LHCN-M2 (cell line): ENCODE measurements at regions not wholly inside any gene's neighbourhood (a gene's known extent, or its start where the extent isn't known, plus 50 kb on each side); places are given as distances from the start of the nearest gene placed in this dataset.
"Not testable (repeated sequence)": the region's sequence is repeated elsewhere in the genome, so short reads cannot be mapped to it uniquely, and the experiment has no call there.

ENCODE experiments used
- DNase-seq: peaks from one replicate; pipeline ENCODE4 v3.0.0-alpha.2; 2012; ENCODE audit warnings: low read depth

DNA sequence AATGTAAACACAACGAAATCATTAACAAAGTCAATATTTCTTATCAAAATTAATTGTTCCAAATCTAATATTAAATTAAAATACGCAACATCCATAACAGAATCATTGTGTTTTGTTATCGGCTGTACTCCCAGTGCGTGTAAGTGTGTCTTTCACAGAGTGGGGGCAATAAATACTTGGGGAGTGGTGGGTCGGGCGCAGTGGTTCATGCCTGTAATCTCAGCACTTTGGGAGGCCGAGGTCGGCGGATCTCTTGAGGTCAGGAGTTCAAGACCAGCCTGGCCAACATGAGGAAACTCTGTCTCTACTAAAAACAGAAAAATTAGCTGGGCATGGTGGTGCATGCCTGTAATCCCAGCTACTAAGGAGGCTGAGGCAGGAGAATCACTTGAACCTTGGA lies 893.6 kb upstream of the SLITRK1 start:
- not testable (repeated sequence) for DNase-seq

DNA sequence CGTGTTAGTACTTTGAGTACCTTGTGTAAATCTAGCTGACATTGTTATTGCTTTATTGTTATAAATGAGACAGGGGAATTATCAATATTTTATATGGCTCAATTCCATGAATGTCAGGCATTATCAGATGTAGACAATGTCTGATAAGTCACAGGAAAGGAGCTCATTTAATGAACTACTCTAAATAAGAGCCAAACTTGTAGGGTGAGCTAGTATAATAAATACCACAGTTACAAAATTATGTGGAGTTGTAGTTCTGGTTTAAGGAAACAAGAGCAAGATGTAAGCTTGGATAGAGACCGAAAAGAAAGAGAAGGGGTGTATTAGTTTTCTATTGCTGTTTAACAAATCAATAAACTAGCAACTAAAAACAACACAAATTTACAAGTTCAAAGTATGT lies 891.8 kb upstream of the SLITRK1 start:
- no peak for DNase-seq

DNA sequence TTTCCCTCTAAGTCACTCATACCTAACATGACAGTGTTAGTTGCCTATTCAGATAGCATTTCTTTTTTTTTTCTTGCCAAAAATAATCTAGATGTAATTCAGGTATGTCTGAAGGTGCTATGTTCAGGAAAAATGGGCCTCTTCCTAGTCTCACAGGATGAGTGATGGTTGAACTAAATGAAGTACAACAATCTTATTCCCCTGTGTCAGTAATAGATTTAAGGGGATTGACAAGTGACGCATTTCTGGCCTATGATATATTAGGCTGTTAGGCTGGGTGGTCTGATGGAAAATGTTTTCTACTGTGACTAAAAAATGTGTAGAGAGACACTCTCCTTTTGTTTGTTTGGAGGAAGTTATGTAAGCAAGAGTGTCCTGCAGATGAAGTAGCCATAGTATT lies 878.7 kb upstream of the SLITRK1 start:
- no peak for DNase-seq

DNA sequence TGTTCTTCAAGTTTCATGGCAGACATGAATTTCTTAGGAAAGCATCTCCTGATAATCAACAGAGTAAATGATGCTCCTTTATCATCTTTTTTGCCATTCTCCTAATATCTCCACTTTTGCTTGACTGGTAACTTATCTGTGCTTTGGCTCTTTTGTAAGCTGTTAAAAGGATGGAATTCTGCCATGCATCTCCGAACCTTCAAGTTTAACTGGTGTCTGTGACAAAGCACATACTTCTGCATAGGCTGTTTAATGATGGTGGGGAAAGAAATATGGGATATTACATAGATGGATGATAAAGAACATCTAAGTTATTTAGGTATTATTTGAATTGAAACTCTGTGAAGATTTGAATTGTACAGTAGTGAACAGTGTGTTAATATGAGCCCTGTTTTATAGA lies 866.9 kb upstream of the SLITRK1 start:
- no peak for DNase-seq

DNA sequence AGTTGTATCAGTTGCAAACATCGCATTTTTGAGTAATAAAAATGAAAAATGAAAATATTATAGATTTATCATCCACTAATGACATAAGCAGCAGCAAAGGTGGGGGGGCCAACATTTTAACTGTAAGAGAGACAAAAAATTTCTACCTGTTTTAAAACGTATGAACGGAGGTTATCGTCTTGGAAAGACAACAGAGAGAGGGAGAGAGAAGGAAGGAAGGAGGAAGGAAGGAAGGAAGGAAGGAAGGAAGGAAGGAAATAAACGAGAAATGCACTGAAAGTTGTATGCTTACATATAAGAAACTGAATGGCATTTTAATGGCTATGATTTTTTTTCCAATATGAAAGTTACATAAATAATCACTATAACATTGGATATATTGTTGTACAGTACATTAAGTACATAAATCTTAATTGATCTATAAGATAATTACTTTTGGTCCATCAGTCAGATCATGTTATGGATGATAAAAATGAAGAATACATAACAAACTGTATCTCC lies 862.8 kb upstream of the SLITRK1 start:
- DNase-seq: no peak

DNA sequence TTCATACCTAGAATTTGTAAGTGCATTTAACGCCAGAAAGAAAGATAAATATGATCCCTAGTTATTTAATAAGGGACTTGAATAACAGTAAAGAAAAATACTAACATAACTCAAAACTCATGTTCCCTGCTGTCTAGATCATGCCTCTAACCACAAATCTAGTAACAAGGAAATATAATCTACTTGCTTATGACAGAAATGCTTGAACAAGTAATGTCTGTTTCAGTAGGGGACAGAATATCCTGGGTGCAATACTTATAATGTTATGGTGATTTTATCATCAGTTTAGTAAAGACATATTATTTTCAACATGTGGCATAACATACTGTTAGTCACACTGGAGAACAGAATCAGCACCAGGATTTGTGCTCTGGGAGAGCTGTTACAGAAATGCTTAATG lies 861.9 kb upstream of the SLITRK1 start:
- DNase-seq: peak; percentile 5

DNA sequence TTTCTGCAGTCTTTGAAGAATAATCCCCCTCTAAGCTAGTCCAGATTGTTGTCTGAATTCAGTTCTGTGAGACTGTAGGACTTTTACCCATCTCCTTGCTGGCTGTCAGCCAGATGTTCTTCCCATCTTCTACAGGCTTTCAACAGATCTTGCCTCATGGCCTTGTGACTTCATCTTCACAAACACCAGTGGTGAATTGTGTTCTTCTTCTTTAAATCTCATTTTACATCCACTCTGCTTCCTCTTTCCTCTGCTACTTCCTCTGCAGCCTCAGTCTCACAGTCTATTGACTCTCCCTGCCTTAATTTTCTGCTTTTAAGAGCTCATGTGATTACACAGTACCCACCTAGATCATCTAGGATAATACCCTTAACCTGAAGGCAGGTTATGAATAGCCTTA lies 859.0 kb upstream of the SLITRK1 start:
- no peak for DNase-seq

DNA sequence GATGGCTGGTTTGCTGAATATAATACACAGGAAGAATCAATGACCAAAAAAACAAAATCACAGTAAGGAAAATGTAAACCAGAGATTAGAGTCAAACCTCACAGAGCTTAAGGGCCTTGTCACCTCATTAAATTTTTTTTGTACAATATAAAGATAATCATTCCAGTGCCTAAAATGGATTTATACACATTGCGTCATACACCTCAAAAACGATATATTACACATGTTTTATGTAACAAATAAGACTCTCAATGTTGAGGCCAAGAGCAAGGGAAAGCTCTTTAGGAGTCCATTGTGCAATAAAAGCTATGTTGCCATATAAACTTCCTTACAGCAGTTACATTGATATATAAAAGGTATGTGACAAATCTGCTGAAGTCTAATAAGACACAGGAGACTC lies 856.7 kb upstream of the SLITRK1 start:
- DNase-seq: no peak

DNA sequence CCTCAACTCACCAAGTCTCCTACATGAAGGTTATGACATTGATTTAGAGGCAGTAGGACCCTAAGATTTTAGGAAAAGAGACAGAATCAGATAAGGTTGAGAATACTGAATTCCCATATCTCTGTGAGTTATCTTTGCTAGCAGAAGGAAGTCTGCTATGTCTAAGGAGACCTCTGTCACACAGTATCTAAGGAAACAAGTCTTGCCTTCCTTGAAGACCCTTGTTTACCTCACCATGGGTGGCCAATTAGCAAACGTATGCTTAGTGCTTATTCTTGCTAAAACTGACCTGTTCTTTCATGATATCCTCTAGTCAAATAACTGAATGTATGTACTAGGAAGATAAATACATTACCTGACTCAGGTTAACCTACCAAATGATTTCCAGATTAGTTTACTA lies 855.4 kb upstream of the SLITRK1 start:
- DNase-seq: no peak

DNA sequence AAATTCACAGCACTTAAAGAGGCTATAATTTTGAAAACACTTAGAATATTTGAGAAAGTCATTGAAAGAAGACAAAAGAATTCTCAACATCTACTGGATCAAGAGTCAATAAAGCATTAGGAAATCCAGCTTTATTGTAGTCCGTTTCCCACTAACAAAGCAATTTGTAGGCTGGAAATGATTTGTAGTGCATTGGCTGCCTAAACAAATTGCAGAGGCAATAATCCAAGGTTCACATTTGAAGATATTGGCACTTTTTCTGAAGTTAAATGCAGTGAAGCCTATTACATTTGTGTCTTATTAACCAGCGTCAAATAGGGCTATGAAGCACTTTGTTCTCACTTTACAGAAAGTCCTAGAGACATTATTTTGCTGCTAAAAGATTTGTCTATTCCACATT lies 848.1 kb upstream of the SLITRK1 start:
- DNase-seq: no peak

DNA sequence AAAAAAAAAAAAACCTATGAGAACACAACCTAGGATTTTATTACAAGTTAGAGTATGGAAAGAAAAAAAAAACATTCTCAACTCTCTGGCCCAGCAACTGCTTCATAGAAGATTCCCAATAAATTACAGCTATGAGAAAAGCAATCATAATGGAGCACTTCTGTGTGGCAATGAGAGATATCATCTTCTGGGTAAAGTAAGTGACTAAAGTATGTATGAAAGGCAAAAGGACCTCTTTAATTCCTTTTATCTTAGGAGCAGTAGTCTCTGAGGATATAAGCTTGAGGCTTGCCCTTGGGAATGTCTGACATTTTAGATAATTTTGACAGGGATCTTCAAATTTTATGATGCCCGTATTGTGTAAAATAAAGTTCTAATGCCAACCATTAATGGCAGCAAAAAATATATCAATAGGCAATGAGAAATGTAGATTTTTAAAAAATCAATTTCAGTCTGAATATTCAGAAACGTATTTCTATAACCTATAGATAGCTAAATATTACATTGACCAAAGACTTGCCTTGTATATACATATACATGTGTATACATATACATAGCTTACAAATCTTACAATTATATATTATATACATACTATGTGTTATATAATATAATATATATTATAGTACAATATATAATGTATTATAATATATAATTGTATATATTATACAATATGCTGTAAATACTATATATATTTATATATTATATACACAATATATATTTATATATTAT lies 823.9 kb upstream of the SLITRK1 start:
- DNase-seq: no peak

DNA sequence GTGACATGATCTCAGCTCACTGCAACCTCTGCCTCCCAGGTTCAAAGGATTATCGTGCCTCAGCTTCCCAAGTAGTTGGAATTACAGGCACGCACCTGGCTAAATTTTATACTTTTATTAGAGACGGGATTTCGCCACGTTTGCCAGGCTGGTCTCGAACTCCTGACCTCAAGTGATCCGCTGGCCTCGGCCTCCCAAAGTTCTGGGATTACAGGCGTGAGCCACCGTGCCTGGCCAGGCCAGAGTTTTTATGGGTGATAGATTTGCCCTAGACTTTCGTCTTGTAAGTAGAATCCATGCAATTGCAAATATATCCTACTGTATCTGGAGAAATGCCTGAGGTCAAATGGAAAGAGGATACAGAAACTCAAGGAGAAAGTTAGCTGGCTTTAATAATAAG lies 819.9 kb upstream of the SLITRK1 start:
- DNase-seq: no peak

DNA sequence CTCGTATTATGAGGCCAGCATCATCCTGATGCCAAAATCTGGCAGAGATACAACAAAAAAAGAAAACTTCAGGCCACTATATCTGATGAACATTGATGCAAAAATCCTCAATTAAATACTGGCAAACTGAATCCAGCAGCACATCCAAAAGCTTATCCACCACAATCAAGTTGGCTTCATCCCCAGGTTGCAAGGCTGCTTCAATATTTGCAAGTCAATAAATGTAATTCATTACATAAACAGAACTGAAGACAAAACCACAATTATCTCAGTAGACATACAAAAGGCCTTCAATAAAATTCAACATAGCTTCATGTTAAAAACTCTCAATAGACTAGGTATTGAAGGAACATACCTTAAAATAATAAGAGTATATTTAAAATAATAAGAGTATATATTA lies 815.3 kb upstream of the SLITRK1 start:
- not testable (repeated sequence) for DNase-seq

DNA sequence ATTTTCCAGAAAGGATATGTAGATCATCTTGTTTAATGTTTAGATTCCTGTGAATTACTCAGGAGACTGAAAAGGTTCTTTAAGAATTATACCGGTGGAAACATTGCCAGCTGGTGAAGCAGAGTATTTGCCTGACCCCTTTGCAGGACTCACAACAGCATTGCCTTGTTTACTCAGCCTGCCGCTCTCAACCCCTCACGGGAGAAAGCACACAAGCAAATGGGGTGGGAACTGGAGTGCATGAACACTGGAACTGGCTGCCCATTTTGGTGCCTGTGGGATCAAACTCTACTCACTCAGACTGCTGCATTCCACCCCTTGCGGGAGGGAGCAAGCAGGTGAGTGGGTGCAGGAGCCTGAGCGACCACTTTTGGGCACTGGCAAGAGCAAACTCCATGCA lies 804.7 kb upstream of the SLITRK1 start:
- DNase-seq: no peak

DNA sequence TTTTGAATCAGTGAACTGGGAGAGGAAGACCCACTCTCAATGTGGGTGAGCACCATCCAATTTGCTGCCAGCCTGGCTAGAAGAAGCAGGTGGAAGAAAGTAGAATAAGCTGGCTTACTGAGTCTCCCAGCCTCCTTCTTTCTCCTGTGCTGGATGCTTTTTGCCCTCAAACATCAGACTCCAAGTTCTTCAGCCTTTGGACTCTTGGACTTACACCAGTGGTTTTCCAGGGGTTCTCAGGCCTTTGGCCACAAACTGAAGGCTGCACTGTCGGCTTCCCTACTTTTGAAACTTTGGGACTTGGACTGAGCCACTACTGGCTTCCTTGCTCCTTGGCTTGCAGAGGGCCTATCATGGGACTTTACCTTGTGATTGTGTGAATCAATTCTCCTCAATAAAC lies 804.2 kb upstream of the SLITRK1 start:
- no peak for DNase-seq

DNA sequence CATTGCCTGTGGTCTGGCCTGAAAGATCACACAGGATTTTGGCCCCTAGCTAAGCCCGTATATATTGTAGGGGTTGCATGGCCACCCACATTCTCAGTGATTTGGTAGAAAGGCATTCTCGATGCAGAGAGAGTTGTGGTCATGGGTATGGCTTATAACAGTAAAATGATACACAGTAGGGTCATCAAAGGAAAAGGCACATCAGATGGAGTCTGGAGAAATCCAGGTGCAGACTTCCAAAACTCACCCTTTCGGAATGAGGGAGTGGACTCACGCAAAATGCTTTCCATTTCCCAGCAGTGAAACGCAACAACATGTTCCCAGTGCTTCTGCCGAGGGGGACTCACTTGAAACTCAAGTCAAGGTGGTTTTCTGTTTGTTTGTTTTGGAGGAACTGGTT lies 802.5 kb upstream of the SLITRK1 start:
- peak; percentile 10 for DNase-seq

DNA sequence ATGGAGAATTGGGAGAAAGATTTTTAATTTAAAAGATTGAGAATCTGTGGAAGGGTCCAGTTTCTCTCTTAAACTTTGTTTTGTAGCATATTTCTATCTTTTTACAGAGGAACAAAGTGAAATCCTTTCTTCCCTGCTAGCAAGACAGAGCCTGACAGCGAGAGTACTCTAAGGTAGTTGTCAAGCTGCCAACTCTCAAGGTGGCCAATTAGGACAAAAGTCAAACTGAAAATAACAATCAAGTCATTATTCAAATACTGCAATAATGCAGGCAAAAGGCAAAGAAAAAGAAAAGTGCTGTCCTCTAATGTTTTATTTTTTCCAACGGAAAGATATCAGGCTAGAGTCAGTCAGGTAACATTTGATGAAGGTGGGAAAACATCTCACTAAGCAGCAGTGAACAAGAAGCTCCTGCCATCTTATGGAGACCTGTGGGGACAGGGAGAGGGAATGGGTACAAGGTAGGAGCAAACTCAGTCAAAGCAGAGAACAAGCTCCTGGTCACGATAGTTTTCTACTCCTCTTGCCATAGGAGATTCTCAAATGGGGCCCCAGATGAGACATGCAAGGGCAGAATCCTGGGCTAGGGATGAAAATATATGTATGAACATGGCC lies 801.9 kb upstream of the SLITRK1 start:
- DNase-seq: no peak

DNA sequence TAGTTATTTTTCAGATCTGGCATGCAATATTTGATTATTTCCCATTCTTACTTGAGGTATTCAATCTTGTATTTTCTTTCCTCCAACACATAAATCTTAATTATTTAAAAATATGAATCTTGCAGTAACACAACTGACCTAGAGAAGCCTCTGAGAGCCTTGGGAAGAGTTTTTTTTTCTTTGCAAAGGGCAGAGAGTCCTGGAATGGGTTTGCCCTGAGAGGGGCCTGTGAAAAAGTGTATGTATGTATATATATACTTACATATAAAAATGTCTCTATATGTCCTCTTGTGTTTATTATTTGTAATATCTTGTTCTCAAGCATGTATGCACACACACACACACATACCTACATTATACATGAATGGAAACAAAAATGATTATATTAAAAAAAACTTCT lies 801.2 kb upstream of the SLITRK1 start:
- DNase-seq: no peak

DNA sequence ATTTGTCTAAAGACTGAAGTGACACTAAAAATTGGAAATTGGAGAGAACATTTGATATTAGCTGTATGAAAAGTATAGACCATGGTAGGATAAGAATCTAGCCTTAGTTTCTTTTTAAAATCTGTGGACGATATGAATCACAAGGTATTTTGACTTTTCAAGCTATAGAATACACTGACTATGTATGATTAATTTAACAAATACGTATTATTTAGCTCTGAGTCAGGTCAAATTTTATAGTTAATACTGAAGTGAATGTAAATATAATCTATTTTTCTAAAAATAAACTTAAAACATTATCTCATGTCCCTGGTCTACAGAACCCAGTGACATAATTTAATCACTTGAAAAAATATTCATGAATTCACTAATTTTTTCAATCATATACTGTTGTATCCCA lies 795.6 kb upstream of the SLITRK1 start:
- DNase-seq: no peak

DNA sequence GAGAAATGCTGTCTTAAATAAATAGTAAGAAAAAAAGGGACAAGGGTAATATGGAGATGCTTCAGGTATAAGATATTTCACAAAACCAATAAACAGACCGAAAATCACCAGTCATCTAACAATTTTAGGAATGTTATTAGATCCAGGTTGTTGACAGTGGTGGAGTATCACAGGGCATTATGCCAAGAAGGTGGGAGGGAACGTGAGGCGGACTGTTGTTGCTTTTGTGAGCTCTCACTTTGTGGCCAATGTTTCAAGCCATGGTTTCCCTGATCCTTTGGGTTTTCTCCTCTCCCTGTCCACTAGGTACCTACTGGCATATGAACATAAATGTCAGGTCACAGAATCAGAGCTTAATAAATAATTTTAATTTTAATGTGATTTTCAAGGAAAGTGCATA lies 790.3 kb upstream of the SLITRK1 start:
- DNase-seq: no peak

DNA sequence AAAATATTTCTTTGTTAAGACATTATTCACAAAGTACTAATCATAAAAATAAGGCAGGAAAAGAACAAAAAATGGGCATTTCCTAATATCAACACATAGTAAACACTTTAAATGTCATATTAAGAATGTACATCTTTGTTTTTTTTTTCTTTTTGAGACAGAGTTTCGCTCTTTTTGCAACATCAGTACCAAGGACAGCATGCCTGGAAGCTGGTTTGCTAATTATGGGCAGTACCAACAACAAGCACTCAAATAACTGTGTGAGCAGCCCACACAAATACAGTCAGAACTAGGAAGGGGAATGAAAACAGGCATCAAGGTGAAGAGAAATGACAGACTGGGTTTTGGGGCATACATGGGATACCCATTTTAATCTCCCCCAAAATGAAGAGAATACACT lies 788.0 kb upstream of the SLITRK1 start:
- DNase-seq: no peak

DNA sequence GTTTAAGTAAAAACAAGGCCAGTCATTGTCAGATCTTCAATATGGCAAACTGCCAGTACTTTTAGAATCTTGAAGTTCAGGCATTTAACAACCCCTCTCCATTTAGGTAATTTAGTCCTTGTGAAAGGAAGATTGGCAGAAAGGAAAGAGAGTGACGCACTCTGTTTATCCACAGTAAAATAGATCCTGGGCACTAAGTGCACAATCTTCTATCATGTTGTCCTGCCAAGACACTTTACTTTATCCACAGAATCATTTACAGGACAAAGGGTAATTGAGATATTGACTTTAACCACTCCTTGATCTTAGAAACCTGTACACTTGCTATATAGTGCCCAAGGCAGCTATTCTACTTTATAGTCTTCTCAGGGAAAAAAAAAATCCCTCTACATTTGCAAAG lies 786.4 kb upstream of the SLITRK1 start:
- no peak for DNase-seq

DNA sequence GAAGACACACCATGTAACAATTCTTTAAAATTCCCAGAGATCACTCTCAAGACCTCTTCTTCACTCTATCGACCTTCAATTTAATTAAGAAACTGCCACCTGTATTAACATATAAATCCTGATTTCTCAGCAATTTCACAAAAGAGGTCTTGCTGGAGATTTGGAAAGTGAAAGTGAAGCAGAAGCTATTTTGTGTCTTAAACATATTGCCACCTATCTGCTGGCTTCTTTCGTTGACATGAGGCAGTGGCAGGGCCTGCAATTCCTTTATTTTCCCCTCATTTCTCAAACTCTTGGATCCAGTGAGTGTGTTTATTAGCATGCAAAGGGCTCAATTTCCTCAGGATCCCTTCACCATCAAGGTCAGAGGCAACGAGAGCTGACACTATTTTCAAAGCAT lies 780.2 kb upstream of the SLITRK1 start:
- DNase-seq: no peak

DNA sequence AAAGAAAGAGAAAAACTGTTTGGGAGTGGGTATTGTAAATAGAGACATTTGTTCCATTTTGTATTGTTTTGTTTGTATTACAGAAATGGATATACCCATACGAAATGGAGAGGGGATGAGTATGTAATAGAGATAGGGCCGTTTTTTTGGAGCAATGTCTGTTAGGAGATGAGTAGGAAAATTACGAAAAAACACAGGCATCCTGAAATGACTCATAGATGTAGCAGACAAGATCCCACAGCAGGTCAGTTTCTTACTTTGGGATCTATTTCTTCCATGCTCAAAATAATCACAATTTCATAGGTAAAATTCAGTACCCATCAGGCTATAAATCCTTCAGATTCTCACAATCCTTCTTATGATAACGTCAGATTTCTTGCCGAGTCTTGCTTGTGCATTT lies 779.4 kb upstream of the SLITRK1 start:
- DNase-seq: peak; percentile 31
